ENCODE measurements at regions not wholly inside any gene's neighbourhood (a gene's known extent, or its start where the extent isn't known, plus 50 kb on each side); places are given as distances from the start of the nearest gene placed in this dataset.

GRCh38 chr7:45447296-45447695, 126.9 kb upstream of the ADCY1 start:
- H3K4me3 ChIP-seq (ENCODE audit: low read length) = no peak overlapping the region
- DNase-seq (ENCODE audit: low read depth) = no peak
- no peak for TF ChIP-seq CTCF (conservative IDR thresholded peaks at IDR 0.05; ENCODE audit: low read length)

GRCh38 chr7:45450571-45451204, 123.5 kb upstream of the ADCY1 start:
- TF ChIP-seq CTCF (conservative IDR thresholded peaks at IDR 0.05; ENCODE audit: low read length) = no peak
- no peak for DNase-seq (ENCODE audit: low read depth)
- no peak overlapping the region for H3K4me3 ChIP-seq (ENCODE audit: low read length)

DNA sequence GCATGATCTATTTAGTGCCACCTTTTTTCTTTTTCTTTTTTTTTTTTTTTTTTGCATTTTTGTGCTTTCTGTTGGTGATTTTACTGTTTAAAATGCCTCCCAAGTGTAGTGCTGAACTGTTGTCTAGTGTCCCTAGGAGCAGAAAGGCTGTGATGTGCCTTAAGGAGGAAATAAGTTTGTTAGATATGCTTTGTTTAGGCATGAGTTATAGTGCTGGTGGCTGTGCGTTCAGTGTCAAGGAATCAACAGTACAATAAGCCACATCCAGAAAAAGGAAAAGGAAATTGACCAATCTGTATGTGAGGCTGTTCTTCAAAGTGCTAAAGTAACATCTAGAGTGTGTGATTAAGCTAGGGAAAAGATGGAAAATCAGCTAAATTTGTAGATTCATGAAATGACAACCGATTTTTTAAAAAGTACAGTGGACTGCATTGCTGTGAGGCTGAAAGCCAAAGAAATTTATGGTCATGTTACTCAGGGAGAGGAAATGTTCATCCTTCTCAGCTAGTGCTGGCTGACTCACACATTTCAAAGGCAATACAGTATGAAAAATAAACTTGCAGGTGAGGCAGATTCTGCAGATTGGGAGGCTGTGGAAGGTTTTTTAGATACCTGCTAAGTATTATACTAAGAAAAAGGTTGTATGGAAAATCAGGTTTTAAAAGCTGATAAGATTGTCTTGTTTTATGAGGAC, 122.7 kb upstream of the ADCY1 start:
- DNase-seq (ENCODE audit: low read depth) = no peak
- H3K4me3 ChIP-seq (ENCODE audit: low read length) = no peak overlapping the region
- no peak for TF ChIP-seq CTCF (conservative IDR thresholded peaks at IDR 0.05; ENCODE audit: low read length)

GRCh38 chr7:45454771-45455170, 119.4 kb upstream of the ADCY1 start:
- no peak overlapping the region for H3K4me3 ChIP-seq (ENCODE audit: low read length)
- TF ChIP-seq CTCF (conservative IDR thresholded peaks at IDR 0.05; ENCODE audit: low read length) = no peak
- no peak for DNase-seq (ENCODE audit: low read depth)

- no peak for TF ChIP-seq CTCF (conservative IDR thresholded peaks at IDR 0.05; ENCODE audit: low read length)
- DNase-seq (ENCODE audit: low read depth) = no peak
- no peak overlapping the region for H3K4me3 ChIP-seq (ENCODE audit: low read length)
Observed at GRCh38 chr7:45455662-45456061, 118.5 kb upstream of the ADCY1 start.

GRCh38 chr7:45456105-45456504, 118.1 kb upstream of the ADCY1 start:
- DNase-seq (ENCODE audit: low read depth) = no peak
- no peak for TF ChIP-seq CTCF (conservative IDR thresholded peaks at IDR 0.05; ENCODE audit: low read length)
- no peak overlapping the region for H3K4me3 ChIP-seq (ENCODE audit: low read length)
